ENCODE measurements at regions not wholly inside any gene's neighbourhood (a gene's known extent, or its start where the extent isn't known, plus 50 kb on each side); places are given as distances from the start of the nearest gene placed in this dataset.

- Mint-ChIP-seq H3K27ac (no peak overlapping the region), H3K4me1 (peaks cover 34% of the 10 kb centered on the region), H3K36me3 (no peaks in the 10 kb centered on the region), H3K4me3 (no peak overlapping the region), H3K9me3 (peaks cover 3% of the 10 kb centered on the region), H3K27me3 (ENCODE audit: low read depth) (no peaks in the 10 kb centered on the region)
- no peak for TF ChIP-seq CTCF (IDR thresholded peaks at IDR 0.05; ENCODE audit: unreplicated experiment)
- DNase-seq (ENCODE audit: low spot score in 2 of 2, unreplicated experiment in 2 of 2) = no peak
Observed at GRCh38 chr1:62381831-62382657, 54.8 kb upstream of the USP1 start.

DNA sequence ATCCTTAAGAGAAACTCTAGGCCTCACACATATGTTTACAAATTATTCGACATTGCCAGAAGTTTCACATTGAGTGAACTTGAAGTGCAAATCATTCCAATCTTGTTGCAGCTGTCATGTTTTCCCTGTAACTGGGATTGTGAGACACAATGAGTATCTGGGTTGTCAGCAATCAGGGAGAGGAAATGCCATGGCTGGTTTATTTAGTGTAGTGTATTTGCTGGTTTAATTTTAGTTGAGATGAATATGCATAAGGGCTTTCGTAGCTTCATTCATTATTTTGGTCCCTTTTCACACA lies 54.2 kb upstream of the USP1 start:
- Mint-ChIP-seq H3K27me3 (ENCODE audit: low read depth) (no peaks in the 10 kb centered on the region), H3K27ac (no peak overlapping the region), H3K9me3 (peaks cover 3% of the 10 kb centered on the region), H3K36me3 (no peaks in the 10 kb centered on the region), H3K4me3 (no peak overlapping the region), H3K4me1 (peaks cover 34% of the 10 kb centered on the region)
- no peak for TF ChIP-seq CTCF (IDR thresholded peaks at IDR 0.05; ENCODE audit: unreplicated experiment)
- DNase-seq (ENCODE audit: low spot score in 2 of 2, unreplicated experiment in 2 of 2) = no peak

DNA sequence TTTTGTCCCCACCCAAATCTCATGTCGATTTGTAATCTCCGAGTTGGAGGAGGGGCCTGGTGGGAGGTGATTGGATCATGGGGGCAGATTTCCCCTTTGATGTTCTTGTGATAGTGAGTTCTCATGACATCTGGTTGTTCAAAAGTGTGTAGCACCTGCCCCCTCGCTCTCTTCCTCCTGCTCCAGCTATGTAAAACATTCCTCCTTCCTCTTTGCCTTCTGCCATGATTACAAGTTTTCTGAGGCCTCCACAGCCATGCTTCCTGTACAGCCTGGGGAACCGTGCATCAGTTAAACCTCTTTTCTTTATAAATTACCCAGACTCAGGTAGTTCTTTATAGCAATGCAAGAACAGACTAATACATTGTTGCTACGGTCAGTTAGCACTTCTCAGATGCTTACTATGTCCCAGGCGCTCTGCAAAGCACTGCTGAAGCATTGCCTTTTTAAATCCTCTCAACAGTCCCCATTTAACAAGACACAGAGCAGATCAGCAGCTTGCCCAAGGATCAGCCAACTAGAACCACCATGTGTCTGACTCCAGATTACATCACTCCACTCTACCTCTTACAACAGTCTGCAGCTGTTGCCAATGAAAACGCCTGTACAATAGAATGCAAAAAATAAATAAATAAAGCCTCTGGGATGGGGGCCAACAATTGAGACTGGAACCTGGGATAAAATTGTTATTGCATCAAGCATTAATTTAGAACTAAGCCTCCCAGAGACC lies 52.4 kb upstream of the USP1 start:
- H3K27me3 Mint-ChIP-seq (ENCODE audit: low read depth) = no peaks in the 10 kb centered on the region
- H3K9me3 Mint-ChIP-seq = no peaks in the 10 kb centered on the region
- DNase-seq (ENCODE audit: low spot score in 2 of 2, unreplicated experiment in 2 of 2) = no peak
- peak overlapping the region; percentile 92 for H3K27ac Mint-ChIP-seq
- no peaks in the 10 kb centered on the region for H3K36me3 Mint-ChIP-seq
- no peak overlapping the region for H3K4me3 Mint-ChIP-seq
- no peak for TF ChIP-seq CTCF (IDR thresholded peaks at IDR 0.05; ENCODE audit: unreplicated experiment)
- H3K4me1 Mint-ChIP-seq = peaks cover 33% of the 10 kb centered on the region

DNA sequence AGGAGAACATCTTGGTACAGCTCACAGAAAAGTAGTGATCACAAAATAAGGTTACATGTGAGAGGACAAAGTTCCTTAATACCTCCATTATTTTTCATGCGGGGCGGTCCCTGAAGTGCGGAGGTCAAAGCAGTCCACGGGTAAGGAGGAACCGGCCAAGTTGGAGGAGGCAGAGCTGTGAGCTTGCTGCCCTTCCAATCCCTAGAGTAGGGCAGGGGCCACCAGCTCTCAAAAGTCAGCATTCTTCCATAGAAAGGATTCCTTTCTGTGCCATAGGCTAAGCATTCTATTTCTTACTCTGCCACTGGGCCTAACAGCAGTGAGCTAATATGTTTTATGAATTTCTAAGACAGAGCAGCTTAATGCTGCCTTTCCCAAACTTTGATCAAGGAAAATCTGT lies 50.9 kb upstream of the USP1 start:
- DNase-seq (ENCODE audit: low spot score in 2 of 2, unreplicated experiment in 2 of 2) = no peak
- no peaks in the 10 kb centered on the region for H3K27me3 Mint-ChIP-seq (ENCODE audit: low read depth)
- no peak overlapping the region for H3K4me3 Mint-ChIP-seq
- H3K36me3 Mint-ChIP-seq = no peaks in the 10 kb centered on the region
- H3K27ac Mint-ChIP-seq = peak overlapping the region; percentile 73
- H3K4me1 Mint-ChIP-seq = peaks cover 47% of the 10 kb centered on the region
- H3K9me3 Mint-ChIP-seq = no peaks in the 10 kb centered on the region
- TF ChIP-seq CTCF (IDR thresholded peaks at IDR 0.05; ENCODE audit: unreplicated experiment) = no peak

DNA sequence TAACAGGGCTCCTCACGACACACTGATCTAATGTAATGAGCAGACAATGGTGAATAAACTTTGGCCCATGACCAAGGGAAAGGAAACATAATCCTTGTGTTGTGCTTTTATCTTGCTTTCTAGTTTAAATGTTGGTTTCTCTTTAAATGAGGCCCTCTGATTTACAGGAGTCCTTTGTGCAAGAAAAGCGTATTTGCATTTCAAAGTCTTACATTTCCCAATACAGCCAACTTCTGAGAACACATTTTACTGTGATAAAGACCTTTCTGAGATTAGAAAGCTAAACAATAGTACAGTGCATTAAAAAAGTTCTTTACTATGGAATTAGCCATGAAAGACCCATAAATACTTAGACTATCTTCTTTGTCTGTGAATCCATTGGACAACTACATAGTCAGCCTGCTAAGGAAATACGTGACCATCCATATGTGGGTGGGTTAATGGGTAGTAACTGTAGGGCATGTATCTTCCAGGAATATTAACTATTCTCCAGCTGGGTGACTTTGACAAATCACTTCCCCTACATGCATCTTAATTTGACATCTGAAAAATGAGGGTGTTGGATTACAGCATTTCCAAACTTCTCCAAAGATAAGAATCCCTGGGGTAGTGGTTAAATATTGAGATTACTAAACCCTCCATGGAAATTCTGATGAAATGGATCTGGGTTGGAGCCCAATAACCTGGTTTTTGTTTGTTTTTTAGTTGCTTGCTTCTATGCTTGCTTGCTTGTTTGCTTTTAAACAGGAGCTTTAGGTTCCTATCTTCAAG lies 50.3 kb upstream of the USP1 start:
- Mint-ChIP-seq H3K9me3 (no peaks in the 10 kb centered on the region), H3K4me3 (no peak overlapping the region), H3K27ac (peak overlapping the region; percentile 64), H3K27me3 (ENCODE audit: low read depth) (no peaks in the 10 kb centered on the region), H3K4me1 (peaks cover 51% of the 10 kb centered on the region), H3K36me3 (no peaks in the 10 kb centered on the region)
- no peak for DNase-seq (ENCODE audit: low spot score in 2 of 2, unreplicated experiment in 2 of 2)
- TF ChIP-seq CTCF (IDR thresholded peaks at IDR 0.05; ENCODE audit: unreplicated experiment) = no peak

All from mesothelial cell of epicardium (in vitro differentiated cells).